H9 (cell line): ENCODE measurements at regions not wholly inside any gene's neighbourhood (a gene's known extent, or its start where the extent isn't known, plus 50 kb on each side); places are given as distances from the start of the nearest gene placed in this dataset.

ENCODE experiments used
- DNase-seq: peaks from one replicate; pipeline ENCODE4 v3.0.0-alpha.2; 2017
- H2AFZ ChIP-seq: one replicate; pipeline ENCODE4 v1.6.1; 2013; ENCODE audit warnings: mild to moderate bottlenecking, low read length, control low read depth, moderate library complexity
- H2AK5ac ChIP-seq: 2 replicates; pipeline ENCODE4 v1.6.1; 2013; ENCODE audit warnings: low read length, control low read depth, mixed read lengths; ENCODE audit not compliant: insufficient read length
- H2BK120ac ChIP-seq: one replicate; pipeline ENCODE4 v1.6.1; 2013; ENCODE audit warnings: low read depth, mild to moderate bottlenecking, low read length, control low read depth, inconsistent platforms; ENCODE audit not compliant: poor library complexity, severe bottlenecking
- H2BK12ac ChIP-seq: 2 replicates; pipeline ENCODE4 v1.6.1; 2013; ENCODE audit warnings: low read length, control low read depth, mixed read lengths, low read depth; ENCODE audit not compliant: insufficient read length
- H2BK15ac ChIP-seq: 2 replicates; pipeline ENCODE4 v1.6.1; 2013; ENCODE audit warnings: low read depth, low read length, control low read depth
- H2BK20ac ChIP-seq: one replicate; pipeline ENCODE4 v1.6.1; 2013; ENCODE audit warnings: low read depth, mild to moderate bottlenecking, low read length, control low read depth, inconsistent platforms; ENCODE audit not compliant: poor library complexity, severe bottlenecking
- H2BK5ac ChIP-seq: 2 replicates; pipeline ENCODE4 v1.6.1; 2013; ENCODE audit warnings: low read length, control low read depth, mixed read lengths; ENCODE audit not compliant: insufficient read length
- H3K14ac ChIP-seq: 2 replicates; pipeline ENCODE4 v1.6.1; 2013; ENCODE audit warnings: low read length, control low read depth; ENCODE audit not compliant: insufficient read depth
- H3K18ac ChIP-seq: 2 replicates; pipeline ENCODE4 v1.6.1; 2013; ENCODE audit warnings: low read depth, mild to moderate bottlenecking, mixed read lengths, low read length, control low read depth; ENCODE audit not compliant: insufficient read length
- H3K23ac ChIP-seq: 2 replicates; pipeline ENCODE4 v1.6.1; 2013; ENCODE audit warnings: low read length, control low read depth, mixed read lengths, low read depth; ENCODE audit not compliant: insufficient read length
- H3K23me2 ChIP-seq: 2 replicates; pipeline ENCODE4 v1.6.1; 2013; ENCODE audit warnings: low read depth, mild to moderate bottlenecking, mixed read lengths, low read length, control low read depth; ENCODE audit not compliant: insufficient read length, poor library complexity, severe bottlenecking
- H3K27ac ChIP-seq: 2 replicates; pipeline ENCODE4 v1.5.1; 2013; ENCODE audit warnings: low read length, control low read depth, mixed read lengths, low read depth; ENCODE audit not compliant: insufficient read length
- H3K27me3 ChIP-seq: 2 replicates; pipeline ENCODE4 v1.6.1; 2013; ENCODE audit warnings: low read length, control low read depth, inconsistent platforms; ENCODE audit not compliant: insufficient read depth
- H3K4ac ChIP-seq: 2 replicates; pipeline ENCODE4 v1.6.1; 2013; ENCODE audit warnings: low read depth, mild to moderate bottlenecking, control low read depth, inconsistent platforms, low read length, moderate library complexity
- H3K4me1 ChIP-seq: 2 replicates; pipeline ENCODE4 v1.6.1; 2013; ENCODE audit warnings: low read length, control low read depth, inconsistent platforms; ENCODE audit not compliant: insufficient read depth
- H3K4me2 ChIP-seq: 2 replicates; pipeline ENCODE4 v1.6.1; 2013; ENCODE audit warnings: low read length, control low read depth, mixed read lengths; ENCODE audit not compliant: insufficient read length, insufficient read depth
- H3K56ac ChIP-seq: 2 replicates; pipeline ENCODE4 v1.6.1; 2013; ENCODE audit warnings: low read depth, mild to moderate bottlenecking, mixed read lengths, low read length, control low read depth; ENCODE audit not compliant: insufficient read length
- H3K79me1 ChIP-seq: 2 replicates; pipeline ENCODE4 v1.6.1; 2013; ENCODE audit warnings: low read depth, mild to moderate bottlenecking, moderate library complexity, low read length, control low read depth, inconsistent platforms; ENCODE audit not compliant: insufficient read depth, poor library complexity, severe bottlenecking
- H3K79me2 ChIP-seq: 2 replicates; pipeline ENCODE4 v1.6.1; 2013; ENCODE audit warnings: low read length, control low read depth, inconsistent platforms; ENCODE audit not compliant: insufficient read depth
- H3K9ac ChIP-seq: 2 replicates; pipeline ENCODE4 v1.6.1; 2013; ENCODE audit warnings: low read length, control low read depth, mixed read lengths; ENCODE audit not compliant: insufficient read length; ENCODE audit errors: extremely low read depth
- H3K9me3 ChIP-seq: one replicate; pipeline ENCODE4 v1.6.1; 2013; ENCODE audit warnings: low read depth, low read length, inconsistent platforms; ENCODE audit not compliant: control insufficient read depth
- H3T11ph ChIP-seq: one replicate; pipeline ENCODE4 v1.6.1; 2013; ENCODE audit warnings: mild to moderate bottlenecking, low read length, control low read depth, inconsistent platforms
- H4K20me1 ChIP-seq: one replicate; pipeline ENCODE4 v1.6.1; 2013; ENCODE audit not compliant: control insufficient read depth, insufficient read length, insufficient read depth
- H4K5ac ChIP-seq: 2 replicates; pipeline ENCODE4 v1.6.1; 2013; ENCODE audit warnings: low read depth, mild to moderate bottlenecking, mixed read lengths, low read length, control low read depth; ENCODE audit not compliant: insufficient read length
- H4K8ac ChIP-seq: replicated peaks from 2 replicates; pipeline ENCODE4 v1.6.1; 2013; ENCODE audit warnings: low read length, control low read depth, mixed read lengths, low read depth; ENCODE audit not compliant: insufficient read length
- H4K91ac ChIP-seq: 2 replicates; pipeline ENCODE4 v1.6.1; 2013; ENCODE audit warnings: low read depth, mild to moderate bottlenecking, moderate library complexity, mixed read lengths, low read length, control low read depth; ENCODE audit not compliant: insufficient read length
- H3K27ac Mint-ChIP-seq, 3 experiments: 2 replicates in 2 of 3; 3 replicates in 1 of 3; pipeline ENCODE4 v1.8.0; 2020 to 2021; ENCODE audit warnings: mixed read lengths in 3 of 3, mild to moderate bottlenecking in 1 of 3, moderate library complexity in 1 of 3
- H3K27me3 Mint-ChIP-seq: 2 replicates; pipeline ENCODE4 v1.8.0; 2021; ENCODE audit warnings: low read depth, mild to moderate bottlenecking, moderate library complexity, mixed read lengths
- H3K36me3 Mint-ChIP-seq, 3 experiments: 2 replicates in 2 of 3; 3 replicates in 1 of 3; pipeline ENCODE4 v1.8.0; 2020 to 2021; ENCODE audit warnings: low read depth in 3 of 3, mixed read lengths in 3 of 3; ENCODE audit not compliant: insufficient read depth in 1 of 3
- H3K4me1 Mint-ChIP-seq, 2 experiments: 2 replicates each; pipeline ENCODE4 v1.8.0; 2020; ENCODE audit warnings: mixed read lengths in 2 of 2
- H3K4me3 Mint-ChIP-seq, 2 experiments: 2 replicates in 1 of 2; 3 replicates in 1 of 2; pipeline ENCODE4 v1.8.0; 2020 to 2021; ENCODE audit warnings: mild to moderate bottlenecking in 2 of 2, mixed read lengths in 2 of 2, moderate library complexity in 1 of 2
- H3K9me3 Mint-ChIP-seq, 2 experiments: 2 replicates in 1 of 2; 3 replicates in 1 of 2; pipeline ENCODE4 v1.8.0; 2020; ENCODE audit warnings: mild to moderate bottlenecking in 2 of 2, mixed read lengths in 2 of 2, moderate library complexity in 1 of 2
- CTCF ChIP-seq: fragments of 200-600 bp; sonication (generic); conservative IDR thresholded peaks from 3 replicates; pipeline ENCODE4 v1.8.0; 2021; ENCODE audit warnings: antibody characterized with exemption, mild to moderate bottlenecking
- WGBS: extraction: QIAGEN DNeasy Blood & Tissue Kit; methylation state at CpG from one replicate; pipeline ENCODE4 v1.1.7; 2013; ENCODE audit warnings: missing lambda C conversion rate, low lambda C conversion rate, mixed read lengths; ENCODE audit not compliant: insufficient read length; ENCODE audit errors: extremely low coverage; 5-methylcytosine and 5-hydroxymethylcytosine counted together

DNA sequence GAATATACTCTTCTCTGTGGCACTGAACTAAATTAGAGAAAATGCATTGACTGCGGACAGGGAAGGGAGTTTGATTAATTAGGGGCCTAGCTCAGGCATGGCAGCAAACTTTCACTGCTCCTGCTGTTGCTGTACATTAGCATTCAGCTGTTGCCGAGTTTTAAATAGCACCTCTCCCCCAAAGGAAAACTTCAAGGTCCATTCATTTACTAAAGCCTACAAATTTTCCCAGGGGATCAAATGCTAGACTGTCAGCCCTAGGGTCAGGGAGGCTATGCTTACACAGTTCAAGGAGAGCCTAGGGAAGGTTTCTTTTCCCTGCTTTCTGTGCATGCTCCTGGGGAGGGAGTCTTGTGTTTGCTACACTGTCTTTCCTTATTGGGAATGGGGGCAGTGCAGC, 60.0 kb upstream of the GZMB start:
- no peak overlapping the region for H3K4me3 Mint-ChIP-seq
- H3K14ac ChIP-seq = no peak overlapping the region
- H3K4me1 Mint-ChIP-seq = peaks cover 13 to 20% of the 10 kb centered on the region in 2 experiments; a peak in 3 of 4 replicates
- H2BK120ac ChIP-seq = no peak overlapping the region
- no peak overlapping the region for H3K27ac ChIP-seq
- H4K91ac ChIP-seq = no peak overlapping the region
- no peak overlapping the region for H3K9ac ChIP-seq
- no peak overlapping the region for H3T11ph ChIP-seq
- H3K23me2 ChIP-seq = no peaks in the 10 kb centered on the region
- peaks cover 2% of the 10 kb centered on the region; the same call in 1 of the 2 replicates for H3K4me1 ChIP-seq
- WGBS = no CpG with 5 or more reads among the region's 2 CpGs
- TF ChIP-seq CTCF = no peak
- no peak overlapping the region for H3K4me2 ChIP-seq
- no peak overlapping the region for H3K4ac ChIP-seq
- H2BK15ac ChIP-seq = no peak overlapping the region
- no peaks in the 10 kb centered on the region for H3K36me3 Mint-ChIP-seq
- no peak overlapping the region for H3K23ac ChIP-seq
- H3K9me3 Mint-ChIP-seq = no peaks in the 10 kb centered on the region
- no peaks in the 10 kb centered on the region; the same call in 1 of the 2 replicates for H3K27me3 Mint-ChIP-seq
- no peak overlapping the region for H3K56ac ChIP-seq
- H2AFZ ChIP-seq = no peak overlapping the region
- H4K8ac ChIP-seq = no peak overlapping the region
- H3K79me1 ChIP-seq = no peaks in the 10 kb centered on the region
- H2BK12ac ChIP-seq = no peak overlapping the region
- H4K20me1 ChIP-seq = no peaks in the 10 kb centered on the region
- H2BK20ac ChIP-seq = no peak overlapping the region
- no peak overlapping the region for H2AK5ac ChIP-seq
- no peak overlapping the region for H3K27ac Mint-ChIP-seq
- no peaks in the 10 kb centered on the region for H3K9me3 ChIP-seq
- no peaks in the 10 kb centered on the region for H3K27me3 ChIP-seq
- H3K18ac ChIP-seq = no peak overlapping the region
- no peak overlapping the region for H4K5ac ChIP-seq
- H2BK5ac ChIP-seq = no peak overlapping the region
- H3K79me2 ChIP-seq = no peaks in the 10 kb centered on the region
- no peak for DNase-seq
